Small intestine (tissue), 7 donors: ENCODE measurements at regions not wholly inside any gene's neighbourhood (a gene's known extent, or its start where the extent isn't known, plus 50 kb on each side); places are given as distances from the start of the nearest gene placed in this dataset.

Experiments used
- DNase-seq, 2 donors: peaks; one replicate each; pipeline versions ENCODE4 v3.0.0 to v3.0.0-alpha.2; 2013
- FAIRE-seq: peaks from 2 replicates; lab custom pipeline; 2012; peaks lifted over from hg19 to GRCh38; lab: Jason Lieb, UNC
- H3K27ac ChIP-seq, 3 donors: one replicate each; pipeline ENCODE4 v1.5.1; 2013; ENCODE audit warnings: low read length in 2 of 3, mild to moderate bottlenecking in 2 of 3, control low read depth in 1 of 3, inconsistent platforms in 1 of 3, low read depth in 1 of 3, moderate library complexity in 1 of 3
- H3K27me3 ChIP-seq, 3 donors: one replicate each; pipeline ENCODE4 v1.6.1; 2013; ENCODE audit warnings: low read length in 3 of 3, inconsistent platforms in 1 of 3; ENCODE audit not compliant: control insufficient read depth in 3 of 3, insufficient read depth in 3 of 3
- H3K36me3 ChIP-seq, 3 donors: one replicate each; pipeline ENCODE4 v1.6.1; 2013; ENCODE audit warnings: low read length in 3 of 3, inconsistent platforms in 1 of 3, low read depth in 1 of 3, mild to moderate bottlenecking in 1 of 3, moderate library complexity in 1 of 3; ENCODE audit not compliant: control insufficient read depth in 3 of 3, insufficient read depth in 2 of 3
- H3K4me1 ChIP-seq, 3 donors: one replicate each; pipeline ENCODE4 v1.6.1; 2013; ENCODE audit warnings: low read length in 2 of 3, inconsistent platforms in 1 of 3, low read depth in 1 of 3, mild to moderate bottlenecking in 1 of 3, moderate library complexity in 1 of 3; ENCODE audit not compliant: control insufficient read depth in 3 of 3, insufficient read depth in 2 of 3
- H3K4me3 ChIP-seq, 3 donors: one replicate each; pipeline ENCODE4 v1.5.1; 2013; ENCODE audit warnings: low read length in 3 of 3, control low read depth in 1 of 3, inconsistent platforms in 1 of 3, low read depth in 1 of 3, mild to moderate bottlenecking in 1 of 3, moderate library complexity in 1 of 3
- H3K9me3 ChIP-seq, 2 donors: one replicate each; pipeline ENCODE4 v1.6.1; 2013; ENCODE audit warnings: low read depth in 1 of 2, low read length in 1 of 2; ENCODE audit not compliant: control insufficient read depth in 2 of 2, insufficient read depth in 1 of 2
- WGBS, 3 donors: extraction: QIAGEN DNeasy Blood & Tissue Kit; methylation state at CpG; one replicate each; pipeline ENCODE4 v1.1.7; 2013; 5-methylcytosine and 5-hydroxymethylcytosine counted together
- donor health status: healthy with polysubstance abuse.
- donor health status: control.
- donor health status: control.
- donor health status: Bipolar disorder and iron deficiency.
- donor health status: healthy.

DNA sequence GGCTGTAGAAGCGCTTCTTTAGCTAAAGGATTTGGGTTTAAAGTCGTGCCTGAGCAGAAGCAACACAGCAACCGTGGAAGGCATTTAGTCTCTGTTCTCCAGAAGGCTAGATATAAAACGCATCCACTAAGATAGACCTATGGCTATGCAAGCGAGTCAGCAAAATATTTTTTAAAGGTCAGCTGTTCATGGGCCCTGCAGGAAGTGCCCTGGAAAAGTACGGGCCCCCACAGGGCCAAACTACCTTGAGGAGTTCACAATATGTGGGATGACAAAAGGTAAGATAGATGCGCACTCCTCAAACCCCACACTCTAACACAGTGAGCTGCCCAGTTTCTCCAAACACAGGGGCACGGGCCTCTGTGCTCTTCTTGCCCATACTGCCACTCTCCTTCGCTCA is 261.6 kb downstream of the VPS13C start:
- H3K36me3 ChIP-seq, result no peaks in the 10 kb centered on the region
- H3K27ac ChIP-seq, result no peak overlapping the region
- FAIRE-seq (no peak), DNase-seq (no peak)
- H3K4me3 ChIP-seq, result no peak overlapping the region
- no peaks in the 10 kb centered on the region for H3K9me3 ChIP-seq
- no peaks in the 10 kb centered on the region for H3K4me1 ChIP-seq
- peaks cover 0 to 2% (median 2%) of the 10 kb centered on the region in 3 donors for H3K27me3 ChIP-seq
- 65 to 76% (median 65%) methylated on average over 9 of the region's 9 CpGs for WGBS, 3 donors

DNA sequence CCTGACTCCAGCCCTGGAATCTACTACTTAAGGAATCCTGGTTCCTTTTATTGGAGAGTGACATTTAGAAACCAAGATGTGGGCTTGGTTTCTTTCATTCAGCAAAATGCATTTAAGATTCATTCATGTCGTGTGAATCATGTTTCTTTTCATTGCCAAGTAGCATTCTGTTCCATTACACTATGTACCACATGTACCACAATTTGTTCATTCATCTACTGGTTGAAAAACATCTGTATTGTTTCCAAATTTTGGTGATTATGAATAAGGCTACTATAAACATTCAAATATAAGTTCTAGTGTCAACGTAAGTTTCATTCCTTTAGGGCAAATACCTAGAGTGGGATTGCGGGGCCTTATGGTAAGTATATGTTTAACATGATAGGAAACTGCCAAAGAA is 264.2 kb downstream of the VPS13C start:
- FAIRE-seq (no peak), DNase-seq (no peak)
- WGBS, 3 donors, result 70 to 84% (median 72%) methylated on average over 3 of the region's 3 CpGs
- H3K36me3 ChIP-seq, result no peaks in the 10 kb centered on the region
- H3K27me3 ChIP-seq, result peaks cover 0 to 2% (median 2%) of the 10 kb centered on the region in 3 donors
- H3K27ac ChIP-seq, result no peak overlapping the region
- no peaks in the 10 kb centered on the region for H3K4me1 ChIP-seq
- H3K4me3 ChIP-seq, result no peak overlapping the region
- no peaks in the 10 kb centered on the region for H3K9me3 ChIP-seq

DNA sequence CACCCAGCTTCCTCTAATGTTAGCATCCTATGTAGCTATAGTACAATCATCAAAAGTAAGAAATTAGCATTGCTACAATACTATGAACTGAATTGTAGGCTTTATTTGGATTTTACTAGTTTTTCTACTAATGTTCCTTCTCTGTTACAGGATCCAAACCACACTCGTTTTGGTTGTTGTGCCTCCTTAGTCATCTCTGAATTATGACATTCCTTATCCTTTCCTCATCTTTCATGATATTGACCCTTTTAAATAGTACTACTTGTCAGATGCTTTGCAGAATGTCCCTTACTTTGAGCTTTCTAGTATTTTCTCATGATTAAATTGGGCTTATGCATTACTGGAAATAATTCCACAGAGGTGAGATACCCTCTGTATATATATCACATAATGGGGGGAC is 265.4 kb downstream of the VPS13C start:
- H3K4me1 ChIP-seq, result no peaks in the 10 kb centered on the region
- H3K36me3 ChIP-seq, result no peaks in the 10 kb centered on the region
- no peaks in the 10 kb centered on the region for H3K9me3 ChIP-seq
- peaks cover 2 to 4% (median 2%) of the 10 kb centered on the region in 3 donors for H3K27me3 ChIP-seq
- H3K27ac ChIP-seq, result no peak overlapping the region
- WGBS, 3 donors, result 19 to 49% (median 40%) methylated on average over 1 of the region's 1 CpG
- DNase-seq (no peak), FAIRE-seq (no peak)
- H3K4me3 ChIP-seq, result no peak overlapping the region

DNA sequence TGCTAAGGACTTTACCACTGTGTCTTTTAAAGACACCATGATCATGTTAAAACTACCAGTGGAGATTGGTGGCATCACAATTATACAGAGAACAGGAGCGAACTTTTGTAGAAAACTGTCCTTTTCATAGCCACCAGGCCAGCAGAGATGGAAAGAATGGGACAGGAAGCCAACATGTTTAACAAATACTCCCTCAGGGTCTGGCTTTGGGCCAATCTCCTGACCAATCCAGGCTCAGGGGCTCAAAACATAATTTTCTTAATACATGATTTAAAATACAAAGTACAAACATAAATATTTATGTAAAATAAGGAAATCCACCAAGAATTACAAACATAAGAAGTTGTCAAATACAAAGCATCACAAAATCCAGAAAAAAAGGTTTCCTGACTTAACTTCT is 266.0 kb downstream of the VPS13C start:
- H3K27ac ChIP-seq, result no peak overlapping the region
- DNase-seq, result no peak
- peaks cover 2 to 4% (median 2%) of the 10 kb centered on the region in 3 donors for H3K27me3 ChIP-seq
- H3K4me1 ChIP-seq, result no peaks in the 10 kb centered on the region
- no peaks in the 10 kb centered on the region for H3K9me3 ChIP-seq
- 55 to 57% (median 57%) methylated on average over 1 of the region's 1 CpG for WGBS, 3 donors
- H3K36me3 ChIP-seq, result no peaks in the 10 kb centered on the region
- H3K4me3 ChIP-seq, result no peak overlapping the region
- FAIRE-seq, result no peak

DNA sequence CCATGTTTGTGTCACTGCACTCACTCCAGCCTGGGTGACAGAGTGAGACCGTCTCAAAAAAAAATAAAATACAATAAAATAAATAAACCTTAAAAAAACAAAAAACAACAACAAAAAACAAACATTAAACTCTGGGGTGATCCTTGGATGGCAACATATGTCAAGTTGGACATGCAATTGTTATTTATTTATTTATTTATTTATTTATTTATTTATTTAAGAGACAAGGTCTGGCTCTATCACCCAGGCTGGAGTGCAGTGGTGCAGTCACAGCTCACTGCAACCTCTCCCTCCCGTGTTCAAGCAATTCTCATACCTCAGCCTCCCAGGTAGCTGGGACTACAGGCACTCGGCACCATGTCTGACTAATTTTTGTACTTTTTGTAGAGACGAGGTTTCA is 275.5 kb downstream of the VPS13C start:
- H3K27me3 ChIP-seq, result peaks cover 0 to 4% (median 1%) of the 10 kb centered on the region in 3 donors
- WGBS, 3 donors, result 85 to 88% (median 88%) methylated on average over 4 of the region's 4 CpGs
- no peak for FAIRE-seq

DNA sequence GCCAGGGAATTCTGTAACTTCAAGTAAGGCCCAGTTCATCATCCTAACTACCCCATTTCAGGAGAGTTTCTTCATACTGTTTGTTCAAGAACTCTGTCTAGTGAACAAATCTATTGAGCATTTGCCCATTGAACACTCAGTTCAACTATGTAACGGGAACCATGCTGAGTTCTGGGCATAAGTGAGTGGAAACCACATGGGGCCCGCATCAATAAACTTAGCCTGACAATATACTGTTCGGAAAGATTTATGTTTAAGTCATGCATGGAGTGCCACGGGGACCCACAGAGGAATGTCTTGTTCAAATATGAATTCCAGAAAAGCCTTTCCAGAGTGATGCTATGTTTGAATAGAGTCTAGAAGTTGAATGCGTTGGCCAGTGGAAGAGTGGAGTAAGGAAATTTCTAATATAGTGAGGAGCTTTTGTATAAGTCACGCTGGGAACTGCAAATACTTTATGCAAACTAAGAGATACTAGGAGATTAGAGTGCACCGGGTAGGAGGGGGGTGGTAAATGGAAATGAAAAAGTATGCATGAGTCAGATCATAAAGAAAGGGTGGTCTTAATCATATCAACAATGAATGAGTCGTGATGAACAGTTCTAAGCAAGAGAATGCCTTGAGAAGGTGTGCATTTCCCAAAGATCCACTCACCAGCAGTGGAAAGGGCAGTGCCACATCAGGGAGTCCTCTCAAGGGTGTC is 279.8 kb downstream of the VPS13C start:
- Histone ChIP-seq H3K27me3 (peaks cover 0 to 8% (median 7%) of the 10 kb centered on the region in 3 donors), H3K9me3 (no peaks in the 10 kb centered on the region), H3K4me3 (no peak overlapping the region), H3K27ac (no peak overlapping the region), H3K36me3 (no peaks in the 10 kb centered on the region), H3K4me1 (no peaks in the 10 kb centered on the region)
- DNase-seq, result no peak
- 62 to 79% (median 71%) methylated on average over 8 of the region's 8 CpGs for WGBS, 3 donors
- FAIRE-seq, result no peak

More for the DNA sequence above, 275.5 kb downstream of the VPS13C start:
- Histone ChIP-seq H3K27ac (no peak overlapping the region), H3K9me3 (no peaks in the 10 kb centered on the region), H3K4me3 (no peak overlapping the region), H3K4me1 (no peaks in the 10 kb centered on the region), H3K36me3 (no peaks in the 10 kb centered on the region)
- no peak for DNase-seq

DNA sequence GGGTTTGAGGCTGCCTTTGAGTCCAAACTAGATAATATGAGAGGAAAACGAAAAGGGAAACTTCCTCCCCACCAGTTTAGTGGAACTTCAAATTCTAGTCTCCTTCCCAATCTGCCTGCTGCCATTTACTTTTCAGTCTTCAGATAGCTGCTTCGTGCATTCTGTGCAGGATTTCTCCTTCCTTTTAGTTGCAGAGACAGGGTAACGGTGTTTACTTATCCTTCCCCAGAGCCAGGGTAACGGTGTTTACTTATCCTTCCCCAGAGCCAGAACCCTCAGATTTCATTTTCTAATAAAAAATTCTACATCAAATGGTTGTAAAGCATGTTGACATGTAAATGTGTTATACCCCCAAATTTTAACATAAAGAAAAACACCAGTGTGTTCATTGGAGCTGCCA is 282.6 kb downstream of the VPS13C start:
- H3K27ac ChIP-seq, result no peak overlapping the region
- FAIRE-seq, result no peak
- no peaks in the 10 kb centered on the region for H3K4me1 ChIP-seq
- 18 to 44% (median 32%) methylated on average over 4 of the region's 4 CpGs for WGBS, 3 donors
- no peak overlapping the region for H3K4me3 ChIP-seq
- peaks cover 0 to 8% (median 7%) of the 10 kb centered on the region in 3 donors for H3K27me3 ChIP-seq
- no peak for DNase-seq
- H3K36me3 ChIP-seq, result no peaks in the 10 kb centered on the region
- H3K9me3 ChIP-seq, result no peaks in the 10 kb centered on the region

DNA sequence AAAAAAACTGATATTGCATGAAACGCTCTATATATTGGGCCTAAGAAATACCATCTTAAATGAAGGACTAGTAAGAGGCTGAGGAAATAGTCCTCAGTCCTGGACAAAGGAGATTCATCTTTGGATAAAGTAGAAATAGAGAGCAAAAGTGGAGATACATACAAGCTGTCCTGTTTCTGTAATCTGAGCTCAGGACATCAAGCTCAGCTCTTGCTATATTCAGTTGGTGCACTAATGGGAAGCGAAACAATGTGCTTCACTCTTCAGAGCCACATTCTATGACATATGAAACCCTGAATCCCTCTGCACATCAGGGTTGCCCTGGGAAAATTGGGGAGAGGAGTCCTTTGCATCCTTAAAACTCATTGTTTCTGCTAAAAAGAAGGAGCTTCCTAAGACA is 290.7 kb downstream of the VPS13C start:
- H3K27me3 ChIP-seq, result no peaks in the 10 kb centered on the region
- H3K36me3 ChIP-seq, result no peaks in the 10 kb centered on the region
- H3K9me3 ChIP-seq, result no peaks in the 10 kb centered on the region
- H3K4me3 ChIP-seq, result no peak overlapping the region
- H3K27ac ChIP-seq, result no peak overlapping the region
- DNase-seq (no peak), FAIRE-seq (no peak)
- no peaks in the 10 kb centered on the region for H3K4me1 ChIP-seq
- WGBS, 3 donors, result 83 to 92% (median 88%) methylated on average over 2 of the region's 2 CpGs

DNA sequence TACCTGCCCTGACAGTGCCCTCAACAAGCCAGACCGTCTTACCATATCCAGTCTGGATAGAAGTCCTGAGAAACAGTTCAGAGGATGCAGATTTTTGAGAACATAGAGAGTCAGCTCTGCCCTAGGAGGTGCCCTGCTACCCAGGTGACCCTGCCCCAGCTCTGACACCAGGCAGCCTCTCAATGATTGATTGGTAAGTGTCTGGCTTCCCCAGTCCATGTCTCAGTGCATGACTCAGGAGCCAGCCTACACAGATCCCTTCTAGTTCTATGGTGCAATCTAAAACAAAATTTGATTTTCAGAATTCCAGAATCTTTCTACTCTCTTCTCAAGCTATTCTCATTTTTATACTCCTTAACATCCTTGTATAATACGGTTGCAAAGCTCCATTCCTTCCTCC is 292.1 kb downstream of the VPS13C start:
- Histone ChIP-seq H3K9me3 (no peaks in the 10 kb centered on the region), H3K36me3 (no peaks in the 10 kb centered on the region), H3K27ac (no peak overlapping the region), H3K4me1 (no peaks in the 10 kb centered on the region), H3K4me3 (no peak overlapping the region), H3K27me3 (peaks cover 0 to 3% (median 0%) of the 10 kb centered on the region in 3 donors)
- DNase-seq, result no peak
- WGBS, 3 donors, result 89 to 92% (median 90%) methylated on average over 2 of the region's 2 CpGs
- no peak for FAIRE-seq
